CD14-positive monocyte (primary cell): ENCODE measurements at regions not wholly inside any gene's neighbourhood (a gene's known extent, or its start where the extent isn't known, plus 50 kb on each side); places are given as distances from the start of the nearest gene placed in this dataset.

Experiments
- DNase-seq, 3 donors: peaks; one replicate each; pipeline ENCODE4 v3.0.0-alpha.2; 2011 to 2022
- H2AFZ ChIP-seq: 2 replicates; pipeline ENCODE4 v1.6.0; 2012; ENCODE audit warnings: mild to moderate bottlenecking, low read depth, low read length, inconsistent platforms; ENCODE audit not compliant: insufficient read depth, poor library complexity, severe bottlenecking
- H3K27ac ChIP-seq, 2 donors: 1 replicate in 1 of 2; 2 replicates in 1 of 2; pipeline ENCODE4 v1.5.1; 2012 to 2013; ENCODE audit warnings: low read length in 2 of 2, control low read depth in 1 of 2, inconsistent platforms in 1 of 2, low read depth in 1 of 2, mild to moderate bottlenecking in 1 of 2
- H3K27me3 ChIP-seq, 2 donors: one replicate each; pipeline versions ENCODE4 v1.6.0 to v1.6.1; 2011 to 2013; ENCODE audit warnings: low read length in 2 of 2; ENCODE audit not compliant: control insufficient read depth in 2 of 2, insufficient read depth in 2 of 2
- H3K36me3 ChIP-seq, 2 donors: replicated peaks in 1 of 2; 1 replicate in 1 of 2; 2 replicates in 1 of 2; pipeline versions ENCODE4 v1.5.1 to v1.6.1; 2012 to 2013; ENCODE audit warnings: low read length in 2 of 2, control low read depth in 1 of 2, inconsistent platforms in 1 of 2, mild to moderate bottlenecking in 1 of 2; ENCODE audit not compliant: insufficient read depth in 2 of 2, control insufficient read depth in 1 of 2
- H3K4me1 ChIP-seq, 2 donors: 1 replicate in 1 of 2; 2 replicates in 1 of 2; pipeline versions ENCODE4 v1.5.1 to v1.6.1; 2012 to 2013; ENCODE audit warnings: low read length in 2 of 2, control low read depth in 1 of 2, inconsistent platforms in 1 of 2, mild to moderate bottlenecking in 1 of 2, moderate library complexity in 1 of 2; ENCODE audit not compliant: insufficient read depth in 2 of 2, control insufficient read depth in 1 of 2
- H3K4me2 ChIP-seq: replicated peaks from 2 replicates; pipeline ENCODE3; 2012; ENCODE audit warnings: low read length, moderate library complexity, mild to moderate bottlenecking; ENCODE audit not compliant: poor library complexity, severe bottlenecking; ENCODE audit errors: extremely low read depth
- H3K4me3 ChIP-seq, 3 experiments: fragments of 200-600 bp in 1 of 3; sonication (generic) in 1 of 3; replicated peaks in 1 of 3; 1 replicate in 2 of 3; 2 replicates in 1 of 3; pipeline ENCODE4 v1.5.1; 2011 to 2013; ENCODE audit warnings: low read length in 3 of 3, mild to moderate bottlenecking in 3 of 3, control low read depth in 2 of 3, low read depth in 2 of 3, inconsistent platforms in 1 of 3, moderate library complexity in 1 of 3
- H3K79me2 ChIP-seq: 2 replicates; pipeline ENCODE4 v1.6.0; 2012; ENCODE audit warnings: mild to moderate bottlenecking, control low read depth, inconsistent platforms, low read length, moderate library complexity; ENCODE audit not compliant: insufficient read depth
- H3K9ac ChIP-seq: 2 replicates; pipeline ENCODE4 v1.6.0; 2017; ENCODE audit warnings: low read length, mild to moderate bottlenecking; ENCODE audit not compliant: insufficient read depth, poor library complexity, severe bottlenecking
- H3K9me3 ChIP-seq, 2 donors: replicated peaks in 1 of 2; 1 replicate in 1 of 2; 2 replicates in 1 of 2; pipeline versions ENCODE4 v1.5.1 to v1.6.1; 2012 to 2013; ENCODE audit warnings: low read length in 2 of 2, control low read depth in 1 of 2; ENCODE audit not compliant: control insufficient read depth in 1 of 2, insufficient read depth in 1 of 2
- H4K20me1 ChIP-seq: 2 replicates; pipeline ENCODE4 v1.6.0; 2012; ENCODE audit warnings: mild to moderate bottlenecking, low read length, control low read depth, moderate library complexity; ENCODE audit not compliant: insufficient read depth
- H3K27ac Mint-ChIP-seq, 7 donors: one replicate each; pipeline ENCODE4 v1.8.0; 2020; ENCODE audit warnings: mild to moderate bottlenecking in 7 of 7, mixed read lengths in 7 of 7, moderate library complexity in 6 of 7, inconsistent platforms in 2 of 7
- H3K27me3 Mint-ChIP-seq, 3 donors: one replicate each; pipeline ENCODE4 v1.8.0; 2021 to 2022; ENCODE audit warnings: low read depth in 3 of 3, mild to moderate bottlenecking in 3 of 3, mixed read lengths in 3 of 3, moderate library complexity in 3 of 3, inconsistent platforms in 1 of 3
- H3K36me3 Mint-ChIP-seq, 2 donors: one replicate each; pipeline ENCODE4 v1.8.0; 2020; ENCODE audit warnings: mixed read lengths in 2 of 2, inconsistent platforms in 1 of 2, mild to moderate bottlenecking in 1 of 2
- H3K4me1 Mint-ChIP-seq: one replicate; pipeline ENCODE4 v1.8.0; 2020; ENCODE audit warnings: mild to moderate bottlenecking, mixed read lengths
- H3K4me3 Mint-ChIP-seq, 2 donors: one replicate each; pipeline ENCODE4 v1.8.0; 2020; ENCODE audit warnings: mild to moderate bottlenecking in 2 of 2, mixed read lengths in 2 of 2, moderate library complexity in 1 of 2
- H3K9me3 Mint-ChIP-seq, 7 donors: one replicate each; pipeline ENCODE4 v1.8.0; 2020 to 2022; ENCODE audit warnings: mixed read lengths in 7 of 7, mild to moderate bottlenecking in 6 of 7, moderate library complexity in 6 of 7, inconsistent platforms in 2 of 7
- WGBS: methylation state at CpG from one replicate; pipeline ENCODE4 v1.1.5; 2013; ENCODE audit warnings: missing lambda C conversion rate; ENCODE audit not compliant: insufficient coverage; 5-methylcytosine and 5-hydroxymethylcytosine counted together
- intact Hi-C, 2 donors: fragments of 100-400 bp; cut with micrococcal nuclease; formaldehyde crosslinking; loops; one replicate each; pipeline versions ENCODE4 v1.15.0 to v1.15.1; 2023
- TF ChIP-seq, protein P1 (sequence below): fragments of 200-600 bp; IDR thresholded peaks from one replicate; pipeline ENCODE4 v1.8.0; 2022; ENCODE audit warnings: antibody characterized with exemption, mild to moderate bottlenecking

DNA sequence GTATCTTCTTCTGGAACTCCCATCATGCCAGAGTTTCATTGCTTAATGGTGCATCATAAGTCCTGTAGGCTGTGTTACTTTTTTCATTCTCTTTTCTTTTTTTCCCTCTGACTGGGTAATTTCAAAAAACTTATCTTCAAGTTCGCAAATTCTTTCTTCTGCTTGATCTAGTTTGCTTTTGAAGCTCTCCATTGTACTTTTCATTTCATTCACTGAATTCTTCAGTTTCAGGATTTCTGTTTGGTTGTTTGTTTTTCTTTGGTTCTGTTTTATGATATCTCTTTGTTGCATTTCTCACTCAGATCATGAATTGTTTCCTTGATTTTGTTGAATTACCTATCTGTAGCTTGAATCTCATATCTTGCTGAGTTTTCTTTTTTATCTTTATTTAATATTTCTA lies 83.3 kb upstream of the PRMT8 start:
- Mint-ChIP-seq H3K36me3 (no peaks in the 10 kb centered on the region), H3K4me3 (no peak overlapping the region), H3K27me3 (peaks cover 0 to 6% (median 0%) of the 10 kb centered on the region in 3 donors), H3K9me3 (peaks cover 34 to 61% (median 51%) of the 10 kb centered on the region in 7 donors), H3K27ac (no peak overlapping the region), H3K4me1 (no peaks in the 10 kb centered on the region)
- no CpG with 5 or more reads among the region's 1 CpG for WGBS
- TF ChIP-seq, protein P1, sequence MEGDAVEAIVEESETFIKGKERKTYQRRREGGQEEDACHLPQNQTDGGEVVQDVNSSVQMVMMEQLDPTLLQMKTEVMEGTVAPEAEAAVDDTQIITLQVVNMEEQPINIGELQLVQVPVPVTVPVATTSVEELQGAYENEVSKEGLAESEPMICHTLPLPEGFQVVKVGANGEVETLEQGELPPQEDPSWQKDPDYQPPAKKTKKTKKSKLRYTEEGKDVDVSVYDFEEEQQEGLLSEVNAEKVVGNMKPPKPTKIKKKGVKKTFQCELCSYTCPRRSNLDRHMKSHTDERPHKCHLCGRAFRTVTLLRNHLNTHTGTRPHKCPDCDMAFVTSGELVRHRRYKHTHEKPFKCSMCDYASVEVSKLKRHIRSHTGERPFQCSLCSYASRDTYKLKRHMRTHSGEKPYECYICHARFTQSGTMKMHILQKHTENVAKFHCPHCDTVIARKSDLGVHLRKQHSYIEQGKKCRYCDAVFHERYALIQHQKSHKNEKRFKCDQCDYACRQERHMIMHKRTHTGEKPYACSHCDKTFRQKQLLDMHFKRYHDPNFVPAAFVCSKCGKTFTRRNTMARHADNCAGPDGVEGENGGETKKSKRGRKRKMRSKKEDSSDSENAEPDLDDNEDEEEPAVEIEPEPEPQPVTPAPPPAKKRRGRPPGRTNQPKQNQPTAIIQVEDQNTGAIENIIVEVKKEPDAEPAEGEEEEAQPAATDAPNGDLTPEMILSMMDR = no peak
- DNase-seq = no peak
- Histone ChIP-seq H3K4me1 (no peaks in the 10 kb centered on the region), H3K9me3 (peaks cover 29 to 32% of the 10 kb centered on the region in 2 donors), H3K9ac (no peak overlapping the region), H3K4me2 (no peak overlapping the region), H2AFZ (no peak overlapping the region), H3K27me3 (no peaks in the 10 kb centered on the region), H3K36me3 (no peaks in the 10 kb centered on the region), H3K79me2 (no peaks in the 10 kb centered on the region), H3K27ac (no peak overlapping the region), H4K20me1 (no peaks in the 10 kb centered on the region), H3K4me3 (no peak overlapping the region)
- intact Hi-C loops = no loop called here

DNA sequence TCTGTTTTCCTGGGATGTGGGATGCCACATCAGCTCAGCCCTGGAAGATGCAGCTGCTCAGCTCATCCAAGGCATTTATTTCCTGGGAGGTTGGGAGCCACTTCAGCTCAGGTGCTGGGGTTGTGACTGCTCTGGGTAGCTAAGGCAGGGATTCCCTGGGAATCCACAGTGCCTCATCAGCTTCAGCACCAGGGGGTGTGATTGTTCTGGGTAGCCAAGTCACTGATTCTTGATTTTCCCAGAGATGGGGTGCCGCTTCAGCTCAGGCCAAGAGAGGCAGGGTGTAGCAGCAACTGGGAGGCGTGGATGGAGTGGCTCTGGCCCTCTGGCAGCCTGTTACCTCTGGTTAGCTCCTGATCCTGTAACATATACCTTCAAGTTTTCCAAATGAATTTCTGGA lies 81.3 kb upstream of the PRMT8 start:
- H3K36me3 ChIP-seq = no peaks in the 10 kb centered on the region
- no peaks in the 10 kb centered on the region for H3K79me2 ChIP-seq
- no peak overlapping the region for H3K9ac ChIP-seq
- no peak overlapping the region for H3K4me2 ChIP-seq
- no peak overlapping the region for H3K4me3 ChIP-seq
- WGBS = 100% methylated on average over 1 of the region's 2 CpGs
- no peak overlapping the region for H2AFZ ChIP-seq
- Mint-ChIP-seq H3K36me3 (no peaks in the 10 kb centered on the region), H3K27ac (no peak overlapping the region), H3K4me1 (no peaks in the 10 kb centered on the region), H3K27me3 (peaks cover 0 to 6% (median 0%) of the 10 kb centered on the region in 3 donors), H3K9me3 (peaks cover 34 to 60% (median 53%) of the 10 kb centered on the region in 7 donors), H3K4me3 (no peak overlapping the region)
- no peaks in the 10 kb centered on the region for H3K4me1 ChIP-seq
- intact Hi-C loops = no loop called here
- peaks cover 29 to 34% of the 10 kb centered on the region in 2 donors for H3K9me3 ChIP-seq
- no peaks in the 10 kb centered on the region for H4K20me1 ChIP-seq
- H3K27ac ChIP-seq = no peak overlapping the region
- no peaks in the 10 kb centered on the region for H3K27me3 ChIP-seq
- TF ChIP-seq, protein P1 = no peak
- no peak for DNase-seq
